K562 (cell line): ENCODE measurements at regions not wholly inside any gene's neighbourhood (a gene's known extent, or its start where the extent isn't known, plus 50 kb on each side); places are given as distances from the start of the nearest gene placed in this dataset.

Source experiments
- CBX5 ChIP-seq: IDR thresholded peaks from 2 replicates; pipeline ENCODE4 v1.6.1; 2014; ENCODE audit warnings: low read depth, borderline replicate concordance
- FOXA1 ChIP-seq: fragments of 450-650 bp; IDR thresholded peaks from 2 replicates; pipeline ENCODE4 v1.6.1; 2016; ENCODE audit warnings: mild to moderate bottlenecking, borderline replicate concordance
- KDM2B ChIP-seq: fragments of 250-450 bp; sonication (Bioruptor Pico); IDR thresholded peaks from 2 replicates; pipeline ENCODE4 v1.8.0; 2021; ENCODE audit warnings: mild to moderate bottlenecking, moderate library complexity
- MIER1 ChIP-seq: fragments of 450-650 bp; IDR thresholded peaks from 2 replicates; pipeline ENCODE4 v1.6.1; 2016; ENCODE audit warnings: antibody characterized with exemption, mild to moderate bottlenecking, low read depth
- MTA3 ChIP-seq: fragments of 450-650 bp; formaldehyde crosslinking; IDR thresholded peaks from 2 replicates; pipeline ENCODE4 v1.6.1; 2017; ENCODE audit warnings: mild to moderate bottlenecking, borderline replicate concordance
- NFYB ChIP-seq: IDR thresholded peaks from 2 replicates; pipeline ENCODE4 v1.6.1; 2011; ENCODE audit warnings: mild to moderate bottlenecking, moderate library complexity; ENCODE audit not compliant: insufficient read length; ENCODE audit errors: extremely low read depth
- NR4A1 ChIP-seq, 2 experiments: fragments of 250-450 bp in 1 of 2; fragments of 450-650 bp in 1 of 2; sonication (Bioruptor Pico) in 1 of 2; IDR thresholded peaks; 2 replicates each; pipeline versions ENCODE4 v1.4.0 to v1.6.1; 2016 to 2020; ENCODE audit warnings: mild to moderate bottlenecking in 2 of 2, missing compliant biosample characterization in 1 of 2, missing genetic modification characterization in 1 of 2, moderate library complexity in 1 of 2
- RAD51 ChIP-seq: fragments of 450-650 bp; IDR thresholded peaks from 2 replicates; pipeline ENCODE4 v1.7.1; 2016; ENCODE audit warnings: low read depth, mild to moderate bottlenecking, borderline replicate concordance
- RBM25 ChIP-seq: fragments of 200-400 bp; formaldehyde crosslinking; IDR thresholded peaks from 2 replicates; pipeline ENCODE4 v1.6.1; 2018; ENCODE audit warnings: low read length, low read depth, moderate library complexity; ENCODE audit not compliant: severe bottlenecking
- SIX5 ChIP-seq, 2 experiments: IDR thresholded peaks; 2 replicates each; pipeline ENCODE4 v1.6.1; 2011; ENCODE audit warnings: low read length in 2 of 2, borderline replicate concordance in 1 of 2, low read depth in 1 of 2, mild to moderate bottlenecking in 1 of 2, moderate library complexity in 1 of 2; ENCODE audit not compliant: insufficient read depth in 1 of 2
- SMAD1 ChIP-seq: fragments of 150-350 bp; IDR thresholded peaks from 2 replicates; pipeline ENCODE4 v1.6.1; 2014; ENCODE audit warnings: low read length, low read depth; ENCODE audit not compliant: partially characterized antibody
- ZC3H8 ChIP-seq: fragments of 450-650 bp; IDR thresholded peaks from 2 replicates; pipeline ENCODE4 v1.6.1; 2017
- ZNF174 ChIP-seq: fragments of 250-450 bp; sonication (Bioruptor Pico); IDR thresholded peaks from 2 replicates; pipeline ENCODE4 v1.4.0; 2020; ENCODE audit warnings: mild to moderate bottlenecking
- ZNF24 ChIP-seq: fragments of 450-650 bp; IDR thresholded peaks from 2 replicates; pipeline ENCODE4 v1.6.1; 2016
- ZNF347 ChIP-seq: fragments of 450-650 bp; formaldehyde crosslinking; IDR thresholded peaks from 2 replicates; pipeline ENCODE4 v1.4.0; 2020; ENCODE audit warnings: low read depth, mild to moderate bottlenecking, moderate library complexity
- ZZZ3 ChIP-seq: fragments of 450-650 bp; IDR thresholded peaks from 2 replicates; pipeline ENCODE4 v1.6.1; 2016; ENCODE audit warnings: antibody characterized with exemption, mild to moderate bottlenecking, moderate library complexity
- TF ChIP-seq, protein P1 (sequence below): fragments of 450-650 bp; IDR thresholded peaks from 2 replicates; pipeline ENCODE4 v1.6.1; 2016

DNA sequence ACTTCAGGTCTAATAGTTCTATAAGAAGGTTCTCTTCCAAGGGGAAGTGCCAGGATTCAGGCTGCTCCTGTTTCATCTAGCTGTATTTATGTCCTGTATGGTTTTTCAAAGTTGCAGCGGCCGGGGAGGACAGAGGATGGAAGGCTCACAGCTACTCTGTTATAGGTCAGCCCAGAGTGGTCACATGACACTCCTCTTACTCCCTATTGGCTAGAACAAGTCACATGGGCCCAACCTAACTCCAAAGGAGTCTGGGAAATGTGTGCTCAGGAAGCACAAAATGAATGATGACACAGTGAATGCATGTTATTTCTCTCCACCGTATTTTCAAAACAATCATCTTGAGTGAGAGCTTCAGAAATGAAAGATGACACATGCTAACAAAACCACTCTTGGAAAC lies 645.1 kb upstream of the RBFOX1 start (continued):
- TF ChIP-seq SIX5 (IDR thresholded peaks at IDR 0.05; ENCODE audit: borderline replicate concordance in 1 of 2, insufficient read depth in 1 of 2, low read depth in 1 of 2, low read length in 2 of 2) = no peak
- TF ChIP-seq NFYB = peak; percentile 73
- TF ChIP-seq MTA3 = no peak
- TF ChIP-seq, protein P1, sequence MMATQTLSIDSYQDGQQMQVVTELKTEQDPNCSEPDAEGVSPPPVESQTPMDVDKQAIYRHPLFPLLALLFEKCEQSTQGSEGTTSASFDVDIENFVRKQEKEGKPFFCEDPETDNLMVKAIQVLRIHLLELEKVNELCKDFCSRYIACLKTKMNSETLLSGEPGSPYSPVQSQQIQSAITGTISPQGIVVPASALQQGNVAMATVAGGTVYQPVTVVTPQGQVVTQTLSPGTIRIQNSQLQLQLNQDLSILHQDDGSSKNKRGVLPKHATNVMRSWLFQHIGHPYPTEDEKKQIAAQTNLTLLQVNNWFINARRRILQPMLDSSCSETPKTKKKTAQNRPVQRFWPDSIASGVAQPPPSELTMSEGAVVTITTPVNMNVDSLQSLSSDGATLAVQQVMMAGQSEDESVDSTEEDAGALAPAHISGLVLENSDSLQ = no peak
- no peak for TF ChIP-seq FOXA1
- TF ChIP-seq RAD51 = peak; percentile 87
- no peak for TF ChIP-seq ZNF174
- TF ChIP-seq MIER1 = no peak
- no peak for TF ChIP-seq ZC3H8
- TF ChIP-seq NR4A1 (CRISPR knock-in tag; IDR thresholded peaks at IDR 0.05) = no peak
- TF ChIP-seq NR4A1 (tag; IDR thresholded peaks at IDR 0.05) = no peak
- TF ChIP-seq RBM25 = no peak
- no peak for TF ChIP-seq SMAD1
- TF ChIP-seq ZZZ3 = no peak
- TF ChIP-seq CBX5 = no peak
- no peak for TF ChIP-seq ZNF24
- TF ChIP-seq ZNF347 (CRISPR knock-in tag) = no peak
- TF ChIP-seq KDM2B (CRISPR knock-in tag) = no peak
